Right lobe of liver (tissue), 4 donors: ENCODE measurements at regions not wholly inside any gene's neighbourhood (a gene's known extent, or its start where the extent isn't known, plus 50 kb on each side); places are given as distances from the start of the nearest gene placed in this dataset.

Experiments
- CTCF ChIP-seq, 4 donors: fragments of 200-600 bp in 3 of 4; fragments of 450-650 bp in 1 of 4; IDR thresholded peaks; one replicate each; pipeline versions ENCODE4 v1.5.1 to v1.8.0; 2016 to 2022; ENCODE audit warnings: antibody characterized with exemption in 4 of 4, mild to moderate bottlenecking in 2 of 4
- POLR2A ChIP-seq: fragments of 450-650 bp; IDR thresholded peaks from one replicate; pipeline ENCODE4 v1.6.1; 2017; ENCODE audit warnings: antibody characterized with exemption, mild to moderate bottlenecking
- donor health status: DM: no; HTN: no; CAD: no.
- donor health status: DM: no; HTN: no; CAD: no.
- donor health status: DM: no; HTN: yes; CAD: no.

- TF ChIP-seq CTCF (IDR thresholded peaks at IDR 0.05) (no peak), POLR2A (no peak)
Observed at GRCh38 chr4:97134456-97134855, 1008.8 kb downstream of the STPG2 start.
